Neural progenitor cell (in vitro differentiated cells): ENCODE measurements at regions not wholly inside any gene's neighbourhood (a gene's known extent, or its start where the extent isn't known, plus 50 kb on each side); places are given as distances from the start of the nearest gene placed in this dataset.

Source experiments
- DNase-seq: peaks from one replicate; pipeline ENCODE4 v3.0.0-alpha.2; 2016; ENCODE audit warnings: low spot score
- H2AFZ ChIP-seq: fragments of 200-600 bp; sonication (generic); replicated peaks from 2 replicates; pipeline ENCODE4 v1.6.1; 2016; ENCODE audit warnings: antibody characterized with exemption
- H3F3A ChIP-seq: fragments of 200-600 bp; sonication (generic); 2 replicates; pipeline ENCODE4 v1.6.1; 2016; ENCODE audit warnings: antibody characterized with exemption, low read depth
- H3K27ac ChIP-seq: fragments of 200-600 bp; sonication (generic); 2 replicates; pipeline ENCODE4 v1.5.1; 2016; ENCODE audit warnings: mild to moderate bottlenecking
- H3K27me3 ChIP-seq: fragments of 200-600 bp; sonication (generic); 2 replicates; pipeline ENCODE4 v1.6.1; 2016; ENCODE audit warnings: mild to moderate bottlenecking, moderate library complexity
- H3K36me3 ChIP-seq: fragments of 200-600 bp; sonication (generic); 2 replicates; pipeline ENCODE4 v1.5.1; 2016
- H3K4me1 ChIP-seq: fragments of 200-600 bp; sonication (generic); 2 replicates; pipeline ENCODE4 v1.6.1; 2016; ENCODE audit warnings: mixed run types
- H3K4me2 ChIP-seq: fragments of 200-600 bp; sonication (generic); 2 replicates; pipeline ENCODE4 v1.6.1; 2016
- H3K4me3 ChIP-seq: fragments of 200-600 bp; sonication (generic); 2 replicates; pipeline ENCODE4 v1.5.1; 2016
- H3K79me2 ChIP-seq: fragments of 200-600 bp; sonication (generic); 2 replicates; pipeline ENCODE4 v1.6.1; 2016; ENCODE audit warnings: low read depth
- H3K9ac ChIP-seq: fragments of 200-600 bp; sonication (generic); 2 replicates; pipeline ENCODE4 v1.6.1; 2016
- H3K9me3 ChIP-seq: fragments of 200-600 bp; sonication (generic); 2 replicates; pipeline ENCODE4 v1.5.1; 2016; ENCODE audit warnings: low read depth
- H4K20me1 ChIP-seq: fragments of 200-600 bp; sonication (generic); 2 replicates; pipeline ENCODE4 v1.6.1; 2016; ENCODE audit warnings: low read depth
- H3K27ac Mint-ChIP-seq: 3 replicates; pipeline ENCODE4 v1.8.0; 2021; ENCODE audit warnings: mixed read lengths
- H3K27me3 Mint-ChIP-seq: 2 replicates; pipeline ENCODE4 v1.8.0; 2022; ENCODE audit warnings: low read depth, mild to moderate bottlenecking, inconsistent platforms, moderate library complexity, mixed read lengths; ENCODE audit not compliant: insufficient read depth
- H3K36me3 Mint-ChIP-seq: 3 replicates; pipeline ENCODE4 v1.8.0; 2021; ENCODE audit warnings: mixed read lengths
- H3K4me1 Mint-ChIP-seq: 3 replicates; pipeline ENCODE4 v1.8.0; 2021; ENCODE audit warnings: mixed read lengths
- H3K4me3 Mint-ChIP-seq: 3 replicates; pipeline ENCODE4 v1.8.0; 2021; ENCODE audit warnings: mild to moderate bottlenecking, moderate library complexity, mixed read lengths
- H3K9me3 Mint-ChIP-seq: 3 replicates; pipeline ENCODE4 v1.8.0; 2020; ENCODE audit warnings: mixed read lengths
- CTCF ChIP-seq: fragments of 200-600 bp; sonication (generic); IDR thresholded peaks from 2 replicates; pipeline ENCODE4 v1.5.1; 2017; ENCODE audit warnings: antibody characterized with exemption, mild to moderate bottlenecking
- EZH2 ChIP-seq: fragments of 200-600 bp; sonication (generic); IDR thresholded peaks from 2 replicates; pipeline ENCODE4 v1.6.1; 2017; ENCODE audit warnings: antibody characterized with exemption, mild to moderate bottlenecking, moderate library complexity
- EZH2phosphoT487 ChIP-seq: fragments of 200-600 bp; sonication (generic); IDR thresholded peaks from 2 replicates; pipeline ENCODE4 v1.6.1; 2017; ENCODE audit warnings: antibody characterized with exemption

GRCh38 chr10:81479316-81479715 lies 395.7 kb upstream of the NRG3 start:
- Mint-ChIP-seq H3K9me3 (no peaks in the 10 kb centered on the region), H3K4me1 (no peaks in the 10 kb centered on the region), H3K27me3 (no peaks in the 10 kb centered on the region), H3K27ac (no peak overlapping the region), H3K4me3 (no peak overlapping the region), H3K36me3 (no peaks in the 10 kb centered on the region)
- Histone ChIP-seq H4K20me1 (no peaks in the 10 kb centered on the region), H3K27ac (no peak overlapping the region), H3K4me2 (no peak overlapping the region), H3K36me3 (no peaks in the 10 kb centered on the region), H3K27me3 (no peaks in the 10 kb centered on the region), H3K79me2 (no peaks in the 10 kb centered on the region), H3K9me3 (no peaks in the 10 kb centered on the region), H2AFZ (no peak overlapping the region), H3K4me3 (no peak overlapping the region), H3K4me1 (no peaks in the 10 kb centered on the region), H3F3A (no peaks in the 10 kb centered on the region), H3K9ac (no peak overlapping the region)
- peak; percentile 19 for DNase-seq
- TF ChIP-seq EZH2phosphoT487 = no peak
- TF ChIP-seq EZH2 = no peak
- TF ChIP-seq CTCF = peak; percentile 45

- Histone ChIP-seq H3K27me3 (no peaks in the 10 kb centered on the region), H3K9ac (no peak overlapping the region), H4K20me1 (no peaks in the 10 kb centered on the region), H3K36me3 (no peaks in the 10 kb centered on the region), H3K27ac (no peak overlapping the region), H3K79me2 (no peaks in the 10 kb centered on the region), H2AFZ (no peak overlapping the region), H3K4me1 (no peaks in the 10 kb centered on the region), H3K4me3 (no peak overlapping the region), H3F3A (no peaks in the 10 kb centered on the region), H3K4me2 (no peak overlapping the region), H3K9me3 (no peaks in the 10 kb centered on the region)
- no peaks in the 10 kb centered on the region for H3K27me3 Mint-ChIP-seq
- DNase-seq = no peak
- H3K27ac Mint-ChIP-seq = no peak overlapping the region
- H3K4me1 Mint-ChIP-seq = no peaks in the 10 kb centered on the region
- TF ChIP-seq EZH2phosphoT487 = no peak
- no peak for TF ChIP-seq CTCF
- no peak for TF ChIP-seq EZH2
- H3K9me3 Mint-ChIP-seq = no peaks in the 10 kb centered on the region
- H3K4me3 Mint-ChIP-seq = no peak overlapping the region
- no peaks in the 10 kb centered on the region for H3K36me3 Mint-ChIP-seq
These were observed 378.4 kb upstream of the NRG3 start for GRCh38 chr10:81496626-81497025.

- Mint-ChIP-seq H3K27me3 (no peaks in the 10 kb centered on the region), H3K27ac (no peak overlapping the region), H3K36me3 (no peaks in the 10 kb centered on the region), H3K9me3 (no peaks in the 10 kb centered on the region), H3K4me3 (no peak overlapping the region), H3K4me1 (no peaks in the 10 kb centered on the region)
- no peak overlapping the region for H3K27ac ChIP-seq
- H3F3A ChIP-seq = no peaks in the 10 kb centered on the region
- no peaks in the 10 kb centered on the region for H3K79me2 ChIP-seq
- TF ChIP-seq EZH2phosphoT487 (no peak), CTCF (no peak), EZH2 (no peak)
- no peaks in the 10 kb centered on the region for H3K9me3 ChIP-seq
- no peaks in the 10 kb centered on the region for H3K27me3 ChIP-seq
- H4K20me1 ChIP-seq = no peaks in the 10 kb centered on the region
- H3K4me3 ChIP-seq = no peak overlapping the region
- H3K9ac ChIP-seq = no peak overlapping the region
- H2AFZ ChIP-seq = no peak overlapping the region
- H3K36me3 ChIP-seq = no peaks in the 10 kb centered on the region
- H3K4me2 ChIP-seq = no peak overlapping the region
- no peaks in the 10 kb centered on the region for H3K4me1 ChIP-seq
- no peak for DNase-seq
These were observed 376.9 kb upstream of the NRG3 start for GRCh38 chr10:81498011-81498551.
